Mesenchymal stem cell (in vitro differentiated cells and primary cell): ENCODE measurements at regions not wholly inside any gene's neighbourhood (a gene's known extent, or its start where the extent isn't known, plus 50 kb on each side); places are given as distances from the start of the nearest gene placed in this dataset.
"Not testable (repeated sequence)": the region's sequence is repeated elsewhere in the genome, so short reads cannot be mapped to it uniquely, and the experiment has no call there.

Experiments used
- DNase-seq: peaks from one replicate; pipeline ENCODE4 v3.0.0-alpha.2; 2013
- H2AFZ ChIP-seq: one replicate; pipeline ENCODE4 v1.6.1; 2013; ENCODE audit warnings: low read depth, mild to moderate bottlenecking, control low read depth, inconsistent platforms, low read length, moderate library complexity
- H2AK5ac ChIP-seq: 2 replicates; pipeline ENCODE4 v1.6.1; 2013; ENCODE audit warnings: low read length, moderate library complexity, mild to moderate bottlenecking, inconsistent platforms; ENCODE audit not compliant: severe bottlenecking
- H2BK120ac ChIP-seq: one replicate; pipeline ENCODE4 v1.6.1; 2013; ENCODE audit warnings: low read depth, mild to moderate bottlenecking, inconsistent platforms, low read length, moderate library complexity
- H2BK12ac ChIP-seq, 2 experiments: one replicate each; pipeline ENCODE4 v1.6.1; 2013; ENCODE audit warnings: inconsistent platforms in 2 of 2, low read length in 2 of 2, mild to moderate bottlenecking in 2 of 2, moderate library complexity in 2 of 2, control low read depth in 1 of 2
- H2BK15ac ChIP-seq: one replicate; pipeline ENCODE4 v1.6.1; 2013; ENCODE audit warnings: mild to moderate bottlenecking, low read depth, inconsistent platforms; ENCODE audit not compliant: poor library complexity, severe bottlenecking
- H2BK5ac ChIP-seq: 2 replicates; pipeline ENCODE4 v1.6.1; 2013; ENCODE audit warnings: low read depth, mild to moderate bottlenecking, low read length, control low read depth, inconsistent platforms; ENCODE audit not compliant: poor library complexity, severe bottlenecking
- H3K14ac ChIP-seq, 2 experiments: one replicate each; pipeline ENCODE4 v1.6.1; 2013; ENCODE audit warnings: inconsistent platforms in 2 of 2, low read length in 2 of 2, control low read depth in 1 of 2, mild to moderate bottlenecking in 1 of 2, moderate library complexity in 1 of 2
- H3K18ac ChIP-seq, 2 experiments: one replicate each; pipeline ENCODE4 v1.6.1; 2013; ENCODE audit warnings: inconsistent platforms in 2 of 2, low read length in 2 of 2, control low read depth in 1 of 2, low read depth in 1 of 2, mild to moderate bottlenecking in 1 of 2
- H3K23ac ChIP-seq, 2 experiments: one replicate each; pipeline ENCODE4 v1.6.1; 2013; ENCODE audit warnings: inconsistent platforms in 2 of 2, low read length in 2 of 2, mild to moderate bottlenecking in 2 of 2, moderate library complexity in 2 of 2, control low read depth in 1 of 2
- H3K27ac ChIP-seq: 2 replicates; pipeline ENCODE4 v1.5.1; 2013; ENCODE audit warnings: mild to moderate bottlenecking, moderate library complexity, low read length, control low read depth, inconsistent platforms; ENCODE audit not compliant: poor library complexity, severe bottlenecking
- H3K27me3 ChIP-seq, 2 experiments: 2 replicates each; pipeline versions ENCODE4 v1.6.1 to v1.7.0; 2013; ENCODE audit warnings: low read length in 2 of 2, mild to moderate bottlenecking in 2 of 2, moderate library complexity in 2 of 2, control low read depth in 1 of 2, inconsistent platforms in 1 of 2; ENCODE audit not compliant: control insufficient read depth in 1 of 2, insufficient read depth in 1 of 2
- H3K36me3 ChIP-seq, 2 experiments: 2 replicates each; pipeline versions ENCODE4 v1.6.1 to v1.7.0; 2013; ENCODE audit warnings: low read length in 2 of 2, control low read depth in 1 of 2, inconsistent platforms in 1 of 2, low read depth in 1 of 2, mild to moderate bottlenecking in 1 of 2; ENCODE audit not compliant: insufficient read depth in 2 of 2, control insufficient read depth in 1 of 2
- H3K4ac ChIP-seq, 2 experiments: one replicate each; pipeline ENCODE4 v1.6.1; 2013; ENCODE audit warnings: inconsistent platforms in 2 of 2, low read length in 2 of 2, mild to moderate bottlenecking in 2 of 2, moderate library complexity in 2 of 2, control low read depth in 1 of 2, low read depth in 1 of 2
- H3K4me1 ChIP-seq: 2 replicates; pipeline ENCODE4 v1.6.1; 2013; ENCODE audit warnings: low read depth, low read length, control low read depth; ENCODE audit not compliant: control insufficient read depth, insufficient read depth
- H3K4me2 ChIP-seq: 2 replicates; pipeline ENCODE4 v1.6.1; 2013; ENCODE audit warnings: low read length, mild to moderate bottlenecking, inconsistent platforms; ENCODE audit not compliant: poor library complexity, severe bottlenecking
- H3K4me3 ChIP-seq, 2 experiments: 2 replicates each; pipeline versions ENCODE4 v1.5.1 to v1.7.0; 2013; ENCODE audit warnings: low read length in 2 of 2, mild to moderate bottlenecking in 2 of 2, control low read depth in 1 of 2, low read depth in 1 of 2; ENCODE audit not compliant: insufficient read depth in 1 of 2
- H3K79me1 ChIP-seq: replicated peaks from 2 replicates; pipeline ENCODE4 v1.6.1; 2013; ENCODE audit warnings: mild to moderate bottlenecking, control low read depth, low read length, inconsistent platforms; ENCODE audit not compliant: poor library complexity, severe bottlenecking
- H3K9ac ChIP-seq: 2 replicates; pipeline ENCODE4 v1.7.0; 2013; ENCODE audit warnings: mild to moderate bottlenecking, low read length, moderate library complexity
- H3K9me3 ChIP-seq: 2 replicates; pipeline ENCODE4 v1.7.0; 2013; ENCODE audit warnings: mild to moderate bottlenecking, low read length; ENCODE audit not compliant: control insufficient read depth
- H4K8ac ChIP-seq: one replicate; pipeline ENCODE4 v1.6.1; 2013; ENCODE audit warnings: inconsistent platforms, mild to moderate bottlenecking, low read length, moderate library complexity
- H4K91ac ChIP-seq: one replicate; pipeline ENCODE4 v1.6.1; 2013; ENCODE audit warnings: mild to moderate bottlenecking, low read length, inconsistent platforms
- WGBS: methylation state at CpG from one replicate; pipeline ENCODE4 v1.1.7; 2013; ENCODE audit warnings: mixed read lengths; 5-methylcytosine and 5-hydroxymethylcytosine counted together

DNA sequence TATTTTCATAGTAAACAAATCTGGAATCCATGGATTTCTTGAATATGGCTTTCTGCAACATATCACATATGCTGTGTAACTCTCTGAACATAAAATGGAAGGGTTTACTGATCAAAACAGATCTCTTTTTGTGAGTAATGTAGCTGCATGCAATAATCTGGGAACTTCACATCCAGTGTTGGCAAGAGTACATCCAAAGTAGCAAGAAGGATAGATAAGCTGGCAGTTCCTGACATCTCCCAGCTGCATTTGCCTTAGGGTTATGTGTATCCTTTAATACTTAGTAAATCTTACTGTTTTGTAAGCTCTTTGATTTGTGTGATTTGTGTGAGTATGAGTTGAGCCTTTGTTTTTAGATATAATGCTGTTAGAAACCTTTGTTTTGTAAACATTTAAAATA is 280.4 kb upstream of the CNTN5 start:
- Histone ChIP-seq H3K9me3 (peaks cover 6% of the 10 kb centered on the region), H2AK5ac (no peak overlapping the region), H2AFZ (no peak overlapping the region), H3K9ac (no peak overlapping the region), H4K8ac (no peak overlapping the region), H2BK12ac (no peak overlapping the region), H4K91ac (no peak overlapping the region), H2BK5ac (no peak overlapping the region), H3K4me2 (no peak overlapping the region), H3K18ac (no peak overlapping the region), H3K36me3 (no peaks in the 10 kb centered on the region), H3K79me1 (no peaks in the 10 kb centered on the region), H3K23ac (no peak overlapping the region), H3K27ac (no peak overlapping the region), H2BK120ac (no peak overlapping the region), H2BK15ac (no peak overlapping the region), H3K4me1 (no peaks in the 10 kb centered on the region), H3K4me3 (no peak overlapping the region), H3K27me3 (no peaks in the 10 kb centered on the region), H3K4ac (no peak overlapping the region), H3K14ac (no peak overlapping the region)
- DNase-seq: no peak

DNA sequence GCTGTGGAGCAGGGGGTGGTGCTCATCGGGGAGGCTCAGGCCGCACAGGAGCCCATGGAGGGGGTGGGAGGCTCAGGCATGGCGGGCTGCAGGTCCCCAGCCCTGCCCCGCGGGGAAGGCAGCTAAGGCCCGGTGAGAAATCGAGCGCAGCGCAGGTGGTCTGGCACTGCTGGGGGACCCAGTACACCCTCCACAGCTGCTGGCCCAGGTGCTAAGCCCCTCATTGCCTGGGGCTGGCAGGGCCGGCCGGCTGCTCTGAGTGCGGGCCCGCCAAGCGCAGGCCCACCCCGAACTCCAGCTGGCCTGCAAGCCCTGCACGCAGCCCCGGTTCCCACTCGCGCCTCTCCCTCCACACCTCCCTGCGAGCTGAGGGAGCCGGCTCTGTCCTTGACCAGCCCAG is 257.3 kb upstream of the CNTN5 start:
- not testable (repeated sequence) for H3K4ac ChIP-seq, H3K4me3 ChIP-seq, H4K91ac ChIP-seq, H3K27ac ChIP-seq, H2BK15ac ChIP-seq, DNase-seq, H3K23ac ChIP-seq, H2BK120ac ChIP-seq, H3K14ac ChIP-seq, H4K8ac ChIP-seq, H3K9ac ChIP-seq, H3K36me3 ChIP-seq, H3K27me3 ChIP-seq, H3K4me1 ChIP-seq, H2BK12ac ChIP-seq, H3K18ac ChIP-seq, H2AK5ac ChIP-seq, H2BK5ac ChIP-seq, H3K79me1 ChIP-seq, H2AFZ ChIP-seq, H3K4me2 ChIP-seq
- WGBS: 96% methylated on average over 21 of the region's 21 CpGs
- peaks cover 17% of the 10 kb centered on the region for H3K9me3 ChIP-seq

DNA sequence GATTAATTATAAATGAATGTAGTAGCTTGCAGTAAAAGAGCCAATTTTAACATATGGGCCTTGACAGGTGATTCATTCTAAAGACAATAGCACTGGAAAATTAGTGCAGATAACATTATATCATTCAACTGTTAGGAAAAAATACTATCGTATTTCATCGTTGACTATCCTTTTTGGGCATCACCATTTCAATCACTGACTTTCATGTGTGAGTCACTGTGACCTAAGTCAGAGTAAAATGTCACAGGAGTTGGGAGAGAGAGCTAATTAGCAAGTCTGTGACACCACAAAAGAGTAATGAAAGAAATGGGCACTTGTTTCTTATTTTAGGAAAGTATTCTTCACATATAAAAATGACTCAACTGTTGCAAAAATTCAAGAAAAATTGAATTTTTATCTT is 253.8 kb upstream of the CNTN5 start:
- H2BK12ac ChIP-seq: no peak overlapping the region
- no peak overlapping the region for H3K4me3 ChIP-seq
- no peak overlapping the region for H4K8ac ChIP-seq
- no peak overlapping the region for H3K9ac ChIP-seq
- no peak overlapping the region for H2AK5ac ChIP-seq
- DNase-seq: no peak
- WGBS: 100% methylated on average over 2 of the region's 2 CpGs
- no peak overlapping the region for H2BK120ac ChIP-seq
- H3K27ac ChIP-seq: no peak overlapping the region
- no peak overlapping the region for H3K18ac ChIP-seq
- no peak overlapping the region for H2BK15ac ChIP-seq
- no peaks in the 10 kb centered on the region for H3K79me1 ChIP-seq
- H3K4me1 ChIP-seq: no peaks in the 10 kb centered on the region
- no peaks in the 10 kb centered on the region for H3K36me3 ChIP-seq
- no peak overlapping the region for H3K4me2 ChIP-seq
- no peak overlapping the region for H2BK5ac ChIP-seq
- H3K14ac ChIP-seq: no peak overlapping the region
- H4K91ac ChIP-seq: no peak overlapping the region
- H2AFZ ChIP-seq: no peak overlapping the region
- no peak overlapping the region for H3K23ac ChIP-seq
- peaks cover 20% of the 10 kb centered on the region for H3K9me3 ChIP-seq
- no peak overlapping the region for H3K4ac ChIP-seq
- H3K27me3 ChIP-seq: no peaks in the 10 kb centered on the region

DNA sequence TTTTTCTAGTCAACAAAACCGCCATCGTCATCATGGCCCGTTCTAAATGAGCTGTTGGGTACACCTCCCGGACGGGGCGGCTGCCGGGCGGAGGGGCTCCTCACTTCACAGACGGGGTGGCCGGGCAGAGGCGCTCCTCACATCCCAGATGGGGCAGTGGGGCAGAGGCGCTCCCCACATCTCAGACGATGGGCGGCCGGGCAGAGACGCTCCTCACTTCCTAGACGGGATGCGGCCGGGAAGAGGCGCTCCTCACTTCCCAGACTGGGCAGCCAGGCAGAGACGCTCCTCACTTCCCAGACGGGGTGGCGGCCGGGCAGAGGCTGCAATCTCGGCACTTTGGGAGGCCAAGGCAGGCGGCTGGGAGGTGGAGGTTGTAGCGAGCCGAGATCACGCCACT is 250.7 kb upstream of the CNTN5 start:
- not testable (repeated sequence) for H3K18ac ChIP-seq, H3K36me3 ChIP-seq, H3K14ac ChIP-seq, H3K27ac ChIP-seq, H3K27me3 ChIP-seq, H2BK15ac ChIP-seq, H2BK5ac ChIP-seq, H3K23ac ChIP-seq, H3K4me1 ChIP-seq, H3K9ac ChIP-seq, H4K8ac ChIP-seq, H4K91ac ChIP-seq, H3K4ac ChIP-seq, H2BK12ac ChIP-seq, H2BK120ac ChIP-seq, H2AK5ac ChIP-seq, H3K79me1 ChIP-seq, H2AFZ ChIP-seq, H3K4me3 ChIP-seq, H3K4me2 ChIP-seq, DNase-seq
- 91% methylated on average over 15 of the region's 29 CpGs for WGBS
- peaks cover 34% of the 10 kb centered on the region for H3K9me3 ChIP-seq
